HG03575 (cell line): ENCODE measurements at regions not wholly inside any gene's neighbourhood (a gene's known extent, or its start where the extent isn't known, plus 50 kb on each side); places are given as distances from the start of the nearest gene placed in this dataset.
A peak's percentile ranks its signal among the peaks of the same experiment; 100 is the strongest.

Source experiments
- ATAC-seq: cut with Tn5 transposase; IDR thresholded peaks from one replicate; pipeline ENCODE4 v1.9.1; 2021; ENCODE audit not compliant: unreplicated experiment, insufficient number of reproducible peaks, low FRiP score; ENCODE audit errors: extremely low read depth

DNA sequence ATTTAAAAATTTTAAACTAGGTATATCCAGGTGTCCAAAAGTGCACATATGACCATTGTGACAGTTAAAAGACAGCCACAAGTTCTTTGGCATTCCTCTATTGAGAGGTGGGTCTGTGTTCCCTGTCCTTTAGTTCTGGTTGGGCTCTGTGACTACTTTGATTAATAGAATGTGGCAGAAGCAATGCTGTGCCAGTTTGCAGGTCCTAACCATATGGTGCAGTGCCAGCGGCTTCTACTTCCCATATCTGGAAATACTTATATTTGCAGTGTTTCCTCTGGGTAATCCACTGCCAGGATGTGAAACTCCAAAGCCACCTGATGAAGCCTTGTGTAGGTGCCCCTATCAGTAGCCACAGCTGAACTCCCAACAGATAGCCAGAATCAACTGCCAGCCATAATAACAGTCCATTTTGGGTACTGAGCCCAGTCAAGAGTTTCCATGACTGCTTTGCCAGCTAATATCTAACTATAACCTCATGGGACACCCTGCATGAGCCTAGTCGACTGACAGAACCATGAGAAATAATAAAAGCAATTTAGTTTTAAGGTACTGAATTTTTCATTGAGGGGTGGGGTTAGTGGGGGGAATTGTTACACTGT lies 361.0 kb upstream of the SEMA6A start:
- no peak for ATAC-seq

GRCh38 chr5:116930616-116931015 lies 356.0 kb upstream of the SEMA6A start:
- ATAC-seq: no peak

DNA sequence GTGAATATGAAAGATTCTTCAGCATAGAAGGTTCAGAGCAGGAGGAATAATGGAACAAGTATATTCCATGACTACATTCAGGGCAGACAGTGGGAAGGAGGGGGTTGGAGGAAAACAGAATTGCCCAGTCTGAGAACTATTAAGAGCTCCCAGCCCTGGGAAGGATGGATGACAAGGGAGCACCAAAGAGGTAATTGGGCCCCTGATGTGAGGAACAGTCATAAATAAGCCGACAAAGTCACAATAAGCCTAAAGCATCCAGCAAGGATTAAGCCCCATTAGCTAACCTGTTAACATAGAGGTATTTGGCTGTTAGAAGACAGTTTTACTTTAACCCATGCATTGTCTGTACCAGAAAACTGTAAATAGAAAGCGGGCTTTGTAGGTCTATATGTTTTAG lies 348.7 kb upstream of the SEMA6A start:
- ATAC-seq: no peak

DNA sequence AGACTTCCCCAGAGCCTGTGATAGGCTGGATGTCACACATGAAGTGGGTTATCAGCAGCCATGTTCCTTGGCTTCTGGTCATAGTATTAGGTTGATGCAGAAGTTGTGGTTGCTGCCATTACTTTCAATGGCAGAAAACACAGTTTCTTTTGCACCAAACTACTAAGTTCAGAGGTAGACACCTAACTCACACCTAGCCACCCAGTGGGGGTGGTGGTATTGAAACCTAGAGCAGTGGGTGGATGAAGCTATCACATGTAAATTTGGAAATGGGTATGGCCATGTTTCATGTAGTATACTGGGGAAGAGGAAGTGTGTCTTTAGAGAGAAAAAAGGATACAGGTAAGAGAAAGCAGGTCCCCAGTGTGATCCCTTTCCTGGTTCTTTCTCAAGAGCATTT lies 347.9 kb upstream of the SEMA6A start:
- ATAC-seq: peak; percentile 85

DNA sequence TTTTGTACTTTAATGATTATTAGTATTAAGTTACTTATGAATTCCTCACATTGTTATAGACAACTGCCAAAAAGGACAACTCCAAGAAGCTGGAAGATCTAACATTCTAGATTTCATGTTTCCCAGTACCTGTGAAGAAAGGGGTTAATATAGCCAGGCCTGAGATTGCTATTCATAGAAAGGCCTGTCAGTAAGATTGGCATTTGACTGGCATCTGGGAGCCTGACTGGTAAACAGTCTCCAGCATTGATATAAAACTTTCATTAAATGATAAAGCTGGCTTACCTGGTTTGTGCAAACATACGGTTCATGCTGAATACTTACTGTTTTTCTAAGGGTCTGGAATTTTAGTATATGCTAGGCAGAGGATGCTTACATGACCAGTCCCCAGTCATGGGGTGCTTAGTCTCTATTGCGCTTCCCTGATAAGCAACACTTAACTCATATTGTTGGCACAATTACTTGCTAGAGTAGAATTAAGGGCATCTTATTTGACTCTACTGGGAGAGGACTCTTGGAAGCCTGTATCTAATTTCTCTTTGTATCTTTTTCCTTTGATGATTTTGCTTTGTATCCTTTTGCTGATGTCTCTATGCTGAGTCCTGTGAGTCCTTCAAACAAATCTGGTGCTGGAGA lies 340.4 kb upstream of the SEMA6A start:
- ATAC-seq: no peak

GRCh38 chr5:116912221-116912620 lies 337.6 kb upstream of the SEMA6A start:
- ATAC-seq: no peak

DNA sequence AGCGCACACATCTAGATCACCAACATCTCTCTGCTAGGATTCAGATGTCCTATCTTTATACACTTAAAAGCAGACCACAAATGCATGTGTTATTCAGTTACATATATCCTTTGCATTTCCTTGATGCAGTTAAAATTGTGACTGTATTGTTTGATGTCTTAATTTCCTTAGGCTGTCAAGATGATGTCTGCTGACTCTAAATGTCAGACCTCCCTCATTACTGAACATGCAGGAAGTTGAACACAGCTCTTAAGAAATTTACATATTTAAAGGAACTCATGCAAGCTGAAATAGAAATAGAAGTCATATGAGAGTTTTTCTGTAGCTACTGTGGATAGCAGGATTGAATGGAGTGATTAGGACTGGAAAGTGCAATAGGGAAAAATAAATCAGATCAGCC lies 336.5 kb upstream of the SEMA6A start:
- ATAC-seq: no peak

DNA sequence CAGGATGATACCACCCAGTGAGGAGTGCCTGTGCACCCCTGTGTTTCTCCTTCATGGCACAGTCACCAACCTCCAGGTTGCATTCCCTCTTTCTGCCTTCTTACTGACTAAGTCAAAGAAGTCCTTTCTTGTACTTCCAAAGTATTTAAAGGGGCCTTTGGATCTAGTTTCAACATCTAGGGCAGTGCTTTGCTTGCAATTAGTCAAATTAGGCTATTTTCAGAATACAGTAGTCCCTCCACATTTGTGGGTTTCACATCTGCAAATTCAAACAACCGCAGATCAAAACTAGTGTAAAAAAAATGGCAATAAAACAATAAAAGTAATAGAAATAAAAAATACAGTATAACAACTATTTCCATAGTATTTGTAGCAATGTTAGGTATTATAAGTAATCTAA lies 333.9 kb upstream of the SEMA6A start:
- ATAC-seq: no peak

GRCh38 chr5:116905885-116906284 lies 331.3 kb upstream of the SEMA6A start:
- no peak for ATAC-seq

GRCh38 chr5:116900793-116901192 lies 326.2 kb upstream of the SEMA6A start:
- ATAC-seq: no peak

DNA sequence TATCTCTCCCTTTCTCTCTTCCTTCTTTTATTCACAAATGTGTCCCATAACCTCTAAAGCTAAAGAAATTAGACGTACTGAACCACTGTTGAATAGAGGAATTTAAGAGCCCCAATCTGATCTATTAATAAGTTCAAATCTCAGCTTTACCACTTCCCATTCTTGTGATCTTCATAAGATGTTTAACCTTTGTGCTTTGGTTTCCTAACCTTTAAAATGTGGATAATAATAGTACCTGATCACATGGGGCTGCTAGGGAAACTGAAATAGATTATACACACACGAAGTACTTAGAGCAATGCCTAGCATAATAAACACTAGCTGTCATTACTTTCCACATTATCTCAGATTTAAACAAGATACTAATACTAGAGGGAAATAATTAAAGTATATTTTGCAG lies 324.3 kb upstream of the SEMA6A start:
- peak; percentile 76 for ATAC-seq

DNA sequence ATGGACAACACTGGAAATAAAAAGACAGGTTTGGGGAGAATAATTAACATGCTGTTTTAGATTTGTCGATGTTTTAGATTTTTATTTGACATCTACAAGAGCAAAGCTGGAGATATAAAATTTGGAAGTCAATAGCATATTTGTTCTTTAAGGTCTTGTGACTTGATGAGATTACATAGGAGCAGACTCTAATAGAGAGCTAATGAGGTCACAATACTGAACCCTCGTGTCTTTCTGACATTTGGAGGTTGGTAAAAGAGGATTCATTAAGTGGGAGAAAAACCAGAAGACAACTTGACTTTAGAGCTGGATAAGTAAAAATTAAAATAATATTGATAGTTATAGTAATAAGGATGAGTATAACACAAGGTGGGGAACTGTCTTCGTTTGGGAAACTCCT lies 322.7 kb upstream of the SEMA6A start:
- no peak for ATAC-seq

- ATAC-seq: no peak
Measured at GRCh38 chr5:116896001-116896400, 321.4 kb upstream of the SEMA6A start.

GRCh38 chr5:116892993-116893392 lies 318.4 kb upstream of the SEMA6A start:
- ATAC-seq: no peak

DNA sequence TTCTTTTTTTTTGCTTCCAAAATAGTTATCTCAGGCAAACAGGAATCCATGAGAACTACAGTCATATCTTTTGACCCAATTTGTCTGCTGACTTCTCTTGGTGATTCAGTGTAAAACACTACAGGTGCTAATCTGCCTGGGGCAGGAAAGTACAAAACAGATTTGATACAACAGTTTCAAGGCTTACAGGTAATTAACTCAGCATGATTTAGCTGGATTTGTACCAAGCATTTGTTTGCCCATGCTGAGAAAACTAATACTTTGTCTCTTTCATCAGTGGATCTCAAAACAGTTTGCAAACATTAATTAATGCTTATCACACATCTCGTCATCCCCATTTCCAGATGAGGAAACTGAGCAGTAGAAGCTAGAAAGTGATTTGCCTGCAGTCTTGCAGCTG lies 312.5 kb upstream of the SEMA6A start:
- ATAC-seq: no peak

GRCh38 chr5:116885825-116886224 lies 311.2 kb upstream of the SEMA6A start:
- ATAC-seq: peak; percentile 77

DNA sequence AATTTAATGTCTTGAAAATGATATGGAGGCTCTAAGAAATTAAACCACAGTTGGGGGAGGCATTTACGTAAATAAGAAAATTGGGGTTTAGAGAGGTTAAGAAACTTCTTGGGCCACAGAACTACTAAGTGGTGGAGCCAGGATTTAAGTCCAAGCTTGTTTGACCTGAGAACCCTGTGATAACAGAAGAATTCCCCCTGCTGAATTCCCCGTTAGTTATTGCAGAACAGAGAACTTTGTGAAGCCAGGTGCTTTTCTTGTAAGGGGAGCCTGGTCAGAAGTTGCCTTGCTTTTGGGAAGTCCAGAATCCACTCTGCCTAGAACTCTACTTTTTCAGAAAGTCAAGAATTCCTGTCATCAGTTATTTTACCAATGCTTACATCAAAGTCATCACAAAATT lies 309.3 kb upstream of the SEMA6A start:
- ATAC-seq: no peak

DNA sequence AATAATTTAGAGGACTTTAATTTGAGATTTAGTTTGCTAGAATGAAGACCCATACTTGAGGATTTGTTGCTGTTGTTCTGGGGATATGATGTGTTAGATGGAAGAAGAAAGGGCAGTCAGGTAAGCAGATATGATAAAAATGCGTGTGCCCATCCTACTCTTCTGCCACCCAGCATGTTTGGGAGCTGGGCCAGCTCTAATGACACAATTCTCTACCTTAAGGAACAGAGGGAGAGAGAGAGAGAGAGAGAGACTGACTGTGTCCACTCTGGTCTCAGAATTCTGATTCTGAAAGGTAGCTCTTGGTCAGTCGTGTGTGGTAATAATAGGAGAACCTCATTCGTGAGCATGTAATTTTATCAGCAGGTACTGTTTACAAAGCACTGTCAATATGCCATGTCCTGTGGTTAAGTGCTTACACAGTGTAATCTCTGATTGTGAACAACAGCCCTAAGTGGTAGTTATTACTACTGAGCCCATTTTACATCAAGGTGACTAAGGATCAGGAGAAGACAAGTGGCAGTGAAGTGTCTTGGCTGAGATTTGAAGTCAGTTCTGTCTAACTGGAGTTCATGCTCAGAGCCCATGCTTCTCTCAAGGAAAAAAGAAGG lies 307.4 kb upstream of the SEMA6A start:
- no peak for ATAC-seq

- ATAC-seq: no peak
Measured at GRCh38 chr5:116880601-116881000, 306.0 kb upstream of the SEMA6A start.

- ATAC-seq: no peak
Measured at GRCh38 chr5:116880150-116880549, 305.5 kb upstream of the SEMA6A start.
